K562 (cell line): ENCODE measurements at regions not wholly inside any gene's neighbourhood (a gene's known extent, or its start where the extent isn't known, plus 50 kb on each side); places are given as distances from the start of the nearest gene placed in this dataset.

Experiments used
- ATAC-seq: fragments of 200-7000 bp; cut with Tn5 transposase; 3 replicates; pipeline ENCODE4 v1.9.1; 2020; ENCODE audit warnings: moderate library complexity
- BruUV-seq: library from RNA; stranded (reverse); fragments of 400-500 nt; replicated peaks from 2 replicates; lab custom pipeline; 2021; lab: Mats Ljungman, UMichigan
- CTCF ChIA-PET: fragments of 300-600 bp; formaldehyde crosslinking; extraction: SDS; loops from one replicate; lab custom pipeline; 2021; ENCODE audit warnings: low intra/inter-chr PET ratio; lab: Yijun Ruan, JAX
- POLR2A ChIA-PET: fragments of 300-600, 350-650 bp; sonication (Branson Sonifier 250); formaldehyde crosslinking; extraction: SDS; loops from one replicate; lab custom pipeline; 2021; ENCODE audit warnings: antibody characterized with exemption, inconsistent platforms; lab: Yijun Ruan, JAX
- DNase-seq, 4 experiments: peaks; one replicate each; pipeline versions ENCODE4 v3.0.0 to v3.0.0-alpha.2; 2011 to 2018; ENCODE audit warnings: low spot score in 3 of 4, mixed read lengths in 3 of 4; ENCODE audit errors: extremely low read depth in 1 of 4
- FAIRE-seq: peaks from 2 replicates; lab custom pipeline; 2011; peaks lifted over from hg19 to GRCh38; lab: Jason Lieb, UNC
- H2AFZ ChIP-seq: 2 replicates; pipeline ENCODE4 v1.6.0; 2011; ENCODE audit warnings: low read depth, low read length, control low read depth, inconsistent platforms
- H3K27ac ChIP-seq: fragments of 200-600 bp; 3 replicates; pipeline ENCODE4 v1.8.0; 2011; ENCODE audit warnings: low read depth, mild to moderate bottlenecking, control low read depth, inconsistent platforms, low read length, moderate library complexity, mixed read lengths; ENCODE audit errors: extremely low read depth
- H3K27me3 ChIP-seq, 2 experiments: fragments of 300-600 bp in 1 of 2; 2 replicates in 1 of 2; 3 replicates in 1 of 2; pipeline versions ENCODE4 v1.6.0 to v1.8.0; 2011; ENCODE audit warnings: inconsistent platforms in 2 of 2, low read length in 2 of 2, mild to moderate bottlenecking in 1 of 2, mixed read lengths in 1 of 2, moderate library complexity in 1 of 2; ENCODE audit not compliant: control insufficient read depth in 2 of 2, insufficient read depth in 2 of 2
- H3K36me3 ChIP-seq: fragments of 300-600 bp; 3 replicates; pipeline ENCODE4 v1.8.0; 2011; ENCODE audit warnings: mild to moderate bottlenecking, low read length, inconsistent platforms; ENCODE audit not compliant: control insufficient read depth, insufficient read depth
- H3K4me1 ChIP-seq, 2 experiments: fragments of 200-600 bp in 1 of 2; replicated peaks in 1 of 2; 2 replicates in 1 of 2; 3 replicates in 1 of 2; pipeline versions ENCODE4 v1.5.1 to v1.8.0; 2011; ENCODE audit warnings: inconsistent platforms in 2 of 2, low read length in 2 of 2, mild to moderate bottlenecking in 1 of 2, mixed read lengths in 1 of 2, moderate library complexity in 1 of 2; ENCODE audit not compliant: control insufficient read depth in 2 of 2, insufficient read depth in 2 of 2
- H3K4me2 ChIP-seq: 2 replicates; pipeline ENCODE4 v1.6.1; 2011; ENCODE audit warnings: low read length, control low read depth, inconsistent platforms, mixed read lengths; ENCODE audit not compliant: insufficient read depth
- H3K4me3 ChIP-seq: fragments of 200-600 bp; sonication (generic), shearing (Covaris generic); 2 replicates; pipeline ENCODE4 v1.5.1; 2016; ENCODE audit warnings: control low read depth, inconsistent platforms
- H3K79me2 ChIP-seq: fragments of 200-600 bp; 3 replicates; pipeline ENCODE4 v1.8.0; 2011; ENCODE audit warnings: low read length, inconsistent platforms; ENCODE audit not compliant: control insufficient read depth, insufficient read depth
- H3K9ac ChIP-seq, 2 experiments: 2 replicates each; pipeline versions ENCODE4 v1.6.0 to v1.6.1; 2011; ENCODE audit warnings: low read depth in 2 of 2, low read length in 2 of 2, control low read depth in 1 of 2, inconsistent platforms in 1 of 2, mild to moderate bottlenecking in 1 of 2, mixed read lengths in 1 of 2; ENCODE audit not compliant: insufficient read depth in 1 of 2
- H3K9me1 ChIP-seq: one replicate; pipeline ENCODE4 v1.6.0; 2011; ENCODE audit warnings: inconsistent platforms, mild to moderate bottlenecking, low read length, moderate library complexity; ENCODE audit not compliant: control insufficient read depth, insufficient read depth
- H3K9me3 ChIP-seq: replicated peaks from 2 replicates; pipeline ENCODE4 v1.5.1; 2011; ENCODE audit warnings: low read depth, low read length, inconsistent platforms; ENCODE audit not compliant: control insufficient read depth, insufficient read depth
- H4K20me1 ChIP-seq: replicated peaks from 2 replicates; pipeline ENCODE4 v1.6.1; 2011; ENCODE audit warnings: low read length, inconsistent platforms, mixed read lengths; ENCODE audit not compliant: control insufficient read depth, insufficient read depth
- EHMT2 ChIP-seq: fragments of 450-650 bp; IDR thresholded peaks from 2 replicates; pipeline ENCODE4 v1.6.1; 2018; ENCODE audit warnings: antibody characterized with exemption
- EP400 ChIP-seq: fragments of 450-650 bp; IDR thresholded peaks from 2 replicates; pipeline ENCODE4 v1.6.1; 2017; ENCODE audit warnings: antibody characterized with exemption, mild to moderate bottlenecking, moderate library complexity
- ESRRA ChIP-seq: fragments of 450-650 bp; IDR thresholded peaks from 2 replicates; pipeline ENCODE4 v1.6.1; 2014; ENCODE audit warnings: low read depth, mild to moderate bottlenecking, moderate library complexity, borderline replicate concordance
- FOXK1 ChIP-seq: sonication (generic); formaldehyde crosslinking; IDR thresholded peaks from 2 replicates; pipeline ENCODE4 v1.8.0; 2022; ENCODE audit warnings: missing genetic modification reagents, mild to moderate bottlenecking, borderline replicate concordance
- KAT7 ChIP-seq: sonication (generic); formaldehyde crosslinking; IDR thresholded peaks from 2 replicates; pipeline ENCODE4 v1.8.0; 2022; ENCODE audit warnings: missing genetic modification reagents, mild to moderate bottlenecking, borderline replicate concordance
- MCM7 ChIP-seq, 2 experiments: fragments of 450-650 bp; IDR thresholded peaks; 2 replicates each; pipeline ENCODE4 v1.6.1; 2016 to 2018
- NR2C2 ChIP-seq, 2 experiments: fragments of 200-800 bp in 1 of 2; sonication (Bioruptor generic) in 1 of 2; sonication (generic) in 1 of 2; formaldehyde crosslinking in 1 of 2; IDR thresholded peaks; 2 replicates each; pipeline versions ENCODE4 v1.6.1 to v1.8.0; 2016 to 2022; ENCODE audit warnings: mild to moderate bottlenecking in 1 of 2, missing compliant biosample characterization in 1 of 2, missing genetic modification characterization in 1 of 2, missing genetic modification reagents in 1 of 2
- PHB2 ChIP-seq: fragments of 450-650 bp; IDR thresholded peaks from 2 replicates; pipeline ENCODE4 v1.6.1; 2017; ENCODE audit warnings: low read depth
- POLR2H ChIP-seq: IDR thresholded peaks from 2 replicates; pipeline ENCODE4 v1.6.1; 2016; ENCODE audit warnings: missing genetic modification characterization, low read depth, mild to moderate bottlenecking, control low read depth, missing compliant biosample characterization, moderate library complexity
- SMAD2 ChIP-seq: fragments of 150-350 bp; IDR thresholded peaks from 2 replicates; pipeline ENCODE4 v1.6.1; 2014; ENCODE audit warnings: low read depth, mild to moderate bottlenecking, low read length
- SOX6 ChIP-seq: fragments of 450-650 bp; IDR thresholded peaks from 2 replicates; pipeline ENCODE4 v1.6.1; 2014; ENCODE audit warnings: mild to moderate bottlenecking
- SREBF2 ChIP-seq: sonication (generic); formaldehyde crosslinking; IDR thresholded peaks from 2 replicates; pipeline ENCODE4 v1.4.0; 2020; ENCODE audit warnings: mild to moderate bottlenecking, missing genetic modification reagents
- TAL1 ChIP-seq: fragments of 450-650 bp; IDR thresholded peaks from 2 replicates; pipeline ENCODE4 v1.6.1; 2016; ENCODE audit warnings: mild to moderate bottlenecking
- TRIM24 ChIP-seq, 2 experiments: fragments of 450-650 bp; IDR thresholded peaks; 2 replicates each; pipeline ENCODE4 v1.6.1; 2016
- XRCC4 ChIP-seq: IDR thresholded peaks from one replicate; pipeline ENCODE4 v1.6.1; 2011; ENCODE audit not compliant: insufficient read depth, insufficient read length; ENCODE audit errors: extremely low read depth
- YBX1 ChIP-seq: fragments of 450-650 bp; IDR thresholded peaks from 2 replicates; pipeline ENCODE4 v1.7.1; 2016; ENCODE audit warnings: mild to moderate bottlenecking
- ZNF239 ChIP-seq: fragments of 250-450 bp; sonication (Bioruptor Pico); IDR thresholded peaks from 2 replicates; pipeline ENCODE4 v1.4.0; 2020; ENCODE audit warnings: mild to moderate bottlenecking
- ZNF76 ChIP-seq: fragments of 250-450 bp; sonication (Bioruptor Pico); IDR thresholded peaks from 2 replicates; pipeline ENCODE4 v1.4.0; 2020; ENCODE audit warnings: mild to moderate bottlenecking, moderate library complexity, borderline replicate concordance
- WGBS: fragments of 100-300 bp; shearing (Covaris generic); methylation state at CpG from one replicate; pipeline ENCODE4 v1.1.6; 2016; ENCODE audit warnings: low coverage, mixed read lengths; ENCODE audit not compliant: insufficient coverage; ENCODE audit errors: missing lambda C conversion rate; 5-methylcytosine and 5-hydroxymethylcytosine counted together
- in situ Hi-C: fragments of 300-500 bp; cut with MboI; formaldehyde crosslinking; loops from 4 replicates; pipeline ENCODE4 v1.15.0; 2018; ENCODE audit warnings: inconsistent platforms, mixed read lengths
- intact Hi-C: fragments of 100-400 bp; cut with micrococcal nuclease; formaldehyde crosslinking; loops from 2 replicates; pipeline ENCODE4 v1.14.2; 2022
- TF ChIP-seq, protein P1 (sequence below): fragments of 200-800 bp; sonication (Bioruptor generic); IDR thresholded peaks from 2 replicates; pipeline ENCODE4 v1.6.1; 2017; ENCODE audit warnings: missing genetic modification characterization, missing compliant biosample characterization
- TF ChIP-seq, protein P2 (sequence below): IDR thresholded peaks from 2 replicates; pipeline ENCODE4 v1.6.1; 2011; ENCODE audit not compliant: insufficient read length; ENCODE audit errors: extremely low read depth
- TF ChIP-seq, protein P3 (sequence below): fragments of 250-450 bp; sonication (Bioruptor Pico); IDR thresholded peaks from 2 replicates; pipeline ENCODE4 v1.5.0; 2021

DNA sequence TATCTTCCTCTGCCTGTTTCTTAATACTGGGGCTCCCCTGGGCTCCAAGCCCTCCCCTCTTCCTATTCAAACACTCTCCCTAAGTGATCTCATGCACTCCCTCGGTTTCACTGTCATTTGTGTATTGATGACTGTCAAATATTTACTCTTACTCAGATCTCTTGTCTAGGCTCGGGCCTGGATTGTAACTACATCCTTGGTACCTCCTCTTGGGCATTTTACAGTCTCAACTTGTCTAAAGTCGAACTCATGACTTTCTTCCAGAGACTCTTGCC lies 189.4 kb upstream of the PRDM1 start (continued):
- TF ChIP-seq, protein P1, sequence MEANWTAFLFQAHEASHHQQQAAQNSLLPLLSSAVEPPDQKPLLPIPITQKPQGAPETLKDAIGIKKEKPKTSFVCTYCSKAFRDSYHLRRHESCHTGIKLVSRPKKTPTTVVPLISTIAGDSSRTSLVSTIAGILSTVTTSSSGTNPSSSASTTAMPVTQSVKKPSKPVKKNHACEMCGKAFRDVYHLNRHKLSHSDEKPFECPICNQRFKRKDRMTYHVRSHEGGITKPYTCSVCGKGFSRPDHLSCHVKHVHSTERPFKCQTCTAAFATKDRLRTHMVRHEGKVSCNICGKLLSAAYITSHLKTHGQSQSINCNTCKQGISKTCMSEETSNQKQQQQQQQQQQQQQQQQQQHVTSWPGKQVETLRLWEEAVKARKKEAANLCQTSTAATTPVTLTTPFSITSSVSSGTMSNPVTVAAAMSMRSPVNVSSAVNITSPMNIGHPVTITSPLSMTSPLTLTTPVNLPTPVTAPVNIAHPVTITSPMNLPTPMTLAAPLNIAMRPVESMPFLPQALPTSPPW (CRISPR knock-in tag): 0 out of 2 replicates have a peak, but pooled peaks have one; percentile 33
- TF ChIP-seq FOXK1 (CRISPR knock-in tag): no peak
- no peak for TF ChIP-seq ESRRA
- TF ChIP-seq, protein P2, sequence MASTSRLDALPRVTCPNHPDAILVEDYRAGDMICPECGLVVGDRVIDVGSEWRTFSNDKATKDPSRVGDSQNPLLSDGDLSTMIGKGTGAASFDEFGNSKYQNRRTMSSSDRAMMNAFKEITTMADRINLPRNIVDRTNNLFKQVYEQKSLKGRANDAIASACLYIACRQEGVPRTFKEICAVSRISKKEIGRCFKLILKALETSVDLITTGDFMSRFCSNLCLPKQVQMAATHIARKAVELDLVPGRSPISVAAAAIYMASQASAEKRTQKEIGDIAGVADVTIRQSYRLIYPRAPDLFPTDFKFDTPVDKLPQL: no peak
- no peak for TF ChIP-seq ZNF76
- TF ChIP-seq YBX1: no peak
- TF ChIP-seq, all 486 proteins: peak for 2

DNA sequence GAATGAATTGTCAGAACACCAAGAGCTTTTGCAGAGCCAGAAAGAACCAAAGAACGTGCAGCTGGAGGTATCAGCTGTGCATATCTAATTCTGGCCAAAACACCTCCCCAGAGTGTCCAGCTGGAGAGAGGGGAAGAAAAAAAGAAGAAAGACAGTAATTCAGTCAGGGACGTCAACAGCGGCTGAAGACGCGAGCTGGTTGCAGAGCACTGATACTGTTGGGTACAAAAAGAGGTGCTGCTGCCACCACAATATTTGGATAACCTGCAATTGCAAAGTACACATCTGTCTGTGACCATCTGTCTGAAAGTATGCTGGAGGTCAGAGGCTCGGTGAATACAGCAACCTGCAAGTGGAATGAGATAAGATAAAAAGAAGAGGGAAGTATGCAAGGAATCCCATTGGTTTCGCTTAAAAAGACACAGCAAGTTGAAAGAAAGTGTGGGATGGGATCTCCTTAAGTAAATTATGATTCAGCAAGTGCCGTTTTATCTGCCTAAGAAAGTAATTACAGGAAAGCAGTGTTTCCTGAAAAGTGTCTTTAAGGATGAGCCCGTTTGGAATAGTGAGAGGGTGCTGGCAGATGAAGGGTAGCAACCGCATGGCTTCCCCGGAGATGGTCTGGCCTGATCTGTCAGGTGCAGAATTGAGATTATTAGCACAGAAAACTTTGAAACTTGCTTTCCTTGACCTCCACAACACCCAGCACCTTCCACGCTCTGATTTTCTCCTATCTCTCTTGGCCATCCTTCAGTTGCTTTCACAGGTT lies 189.9 kb upstream of the PRDM1 start:
- Histone ChIP-seq H4K20me1 (no peaks in the 10 kb centered on the region), H2AFZ (no peak overlapping the region), H3K9me3 (no peaks in the 10 kb centered on the region), H3K27me3 (no peaks in the 10 kb centered on the region), H3K9ac (no peak overlapping the region), H3K36me3 (no peaks in the 10 kb centered on the region), H3K4me1 (peaks cover 4 to 25% of the 10 kb centered on the region in 2 experiments), H3K9me1 (no peaks in the 10 kb centered on the region), H3K79me2 (no peaks in the 10 kb centered on the region), H3K4me3 (no peak overlapping the region), H3K27ac (no peak overlapping the region), H3K4me2 (no peak overlapping the region; the same call in 1 of the 2 replicates)
- CTCF ChIA-PET: interaction anchor here (0.6 kb wide), 1 partner anchor 24 kb away, joined by 4 read pairs; no protein-coding TSS in a partner anchor
- ATAC-seq (peak; percentile 72), FAIRE-seq (peak; percentile 90), DNase-seq (peak; percentile 25 to 75 (median 36))
- POLR2A ChIA-PET: no interaction called here
- BruUV-seq: no TSS peak
- intact Hi-C loops: no loop called here
- WGBS: 0% methylated on average over 12 of the region's 12 CpGs
- in situ Hi-C loops: no loop called here
- TF ChIP-seq PHB2 (peak; percentile 66), POLR2H (tag) (no peak), TRIM24 (IDR thresholded peaks at IDR 0.05) (peak; percentile 74 to 86), XRCC4 (no peak), EP400 (no peak), KAT7 (no peak), SREBF2 (no peak), NR2C2 (CRISPR knock-in tag; IDR thresholded peaks at IDR 0.05) (no peak), NR2C2 (tag; IDR thresholded peaks at IDR 0.05) (no peak), SOX6 (peak; percentile 87), EHMT2 (no peak), ESRRA (peak; percentile 61), MCM7 (IDR thresholded peaks at IDR 0.05) (no peak), SMAD2 (no peak), ZNF239 (no peak), TAL1 (peak; percentile 94)
- TF ChIP-seq, protein P3, sequence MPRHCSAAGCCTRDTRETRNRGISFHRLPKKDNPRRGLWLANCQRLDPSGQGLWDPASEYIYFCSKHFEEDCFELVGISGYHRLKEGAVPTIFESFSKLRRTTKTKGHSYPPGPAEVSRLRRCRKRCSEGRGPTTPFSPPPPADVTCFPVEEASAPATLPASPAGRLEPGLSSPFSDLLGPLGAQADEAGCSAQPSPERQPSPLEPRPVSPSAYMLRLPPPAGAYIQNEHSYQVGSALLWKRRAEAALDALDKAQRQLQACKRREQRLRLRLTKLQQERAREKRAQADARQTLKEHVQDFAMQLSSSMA: no peak
